ENCODE measurements at regions not wholly inside any gene's neighbourhood (a gene's known extent, or its start where the extent isn't known, plus 50 kb on each side); places are given as distances from the start of the nearest gene placed in this dataset.

DNA sequence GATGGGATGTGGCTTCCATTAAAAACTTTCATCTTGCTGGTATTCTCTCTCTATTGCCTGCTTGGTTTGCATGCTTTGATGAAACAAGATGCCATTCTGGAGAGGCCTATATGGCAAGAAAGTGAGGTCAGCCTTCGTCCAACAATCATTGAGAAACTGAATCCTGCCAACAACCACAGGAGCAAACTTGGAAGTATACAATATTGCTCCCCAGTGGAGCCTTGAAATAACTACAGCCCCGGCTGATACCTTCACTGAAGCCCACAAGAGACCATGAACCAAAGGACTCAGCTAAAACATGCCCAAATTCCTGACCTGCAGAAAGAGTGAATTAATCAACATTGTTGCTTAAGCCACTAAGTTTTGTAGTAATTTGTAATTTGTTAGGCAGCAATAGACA lies 82.5 kb upstream of the FGF14 start:
- Histone ChIP-seq H3K9ac (ENCODE audit: low read length) (no peak overlapping the region), H3K4me1 (ENCODE audit: control insufficient read depth, insufficient read depth, low read length) (no peaks in the 10 kb centered on the region), H3K36me3 (ENCODE audit: control insufficient read depth, insufficient read depth, low read length) (no peaks in the 10 kb centered on the region), H3K27me3 (ENCODE audit: control insufficient read depth, insufficient read depth, low read length) (no peaks in the 10 kb centered on the region), H3K9me3 (ENCODE audit: control insufficient read depth, insufficient read depth, low read depth, low read length) (no peaks in the 10 kb centered on the region), H3K27ac (ENCODE audit: low read depth, low read length) (no peak overlapping the region), H3K4me3 (ENCODE audit: low read depth, low read length) (no peak overlapping the region)

- no peaks in the 10 kb centered on the region for H3K4me1 ChIP-seq (ENCODE audit: control insufficient read depth, insufficient read depth, low read length)
- no peaks in the 10 kb centered on the region for H3K36me3 ChIP-seq (ENCODE audit: control insufficient read depth, insufficient read depth, low read length)
- H3K9ac ChIP-seq (ENCODE audit: low read length): no peak overlapping the region
- no peaks in the 10 kb centered on the region for H3K9me3 ChIP-seq (ENCODE audit: control insufficient read depth, insufficient read depth, low read depth, low read length)
- no peak overlapping the region for H3K4me3 ChIP-seq (ENCODE audit: low read depth, low read length)
- no peak overlapping the region for H3K27ac ChIP-seq (ENCODE audit: low read depth, low read length)
- H3K27me3 ChIP-seq (ENCODE audit: control insufficient read depth, insufficient read depth, low read length): no peaks in the 10 kb centered on the region
These were observed 70.8 kb upstream of the FGF14 start for GRCh38 chr13:102472650-102473049.

DNA sequence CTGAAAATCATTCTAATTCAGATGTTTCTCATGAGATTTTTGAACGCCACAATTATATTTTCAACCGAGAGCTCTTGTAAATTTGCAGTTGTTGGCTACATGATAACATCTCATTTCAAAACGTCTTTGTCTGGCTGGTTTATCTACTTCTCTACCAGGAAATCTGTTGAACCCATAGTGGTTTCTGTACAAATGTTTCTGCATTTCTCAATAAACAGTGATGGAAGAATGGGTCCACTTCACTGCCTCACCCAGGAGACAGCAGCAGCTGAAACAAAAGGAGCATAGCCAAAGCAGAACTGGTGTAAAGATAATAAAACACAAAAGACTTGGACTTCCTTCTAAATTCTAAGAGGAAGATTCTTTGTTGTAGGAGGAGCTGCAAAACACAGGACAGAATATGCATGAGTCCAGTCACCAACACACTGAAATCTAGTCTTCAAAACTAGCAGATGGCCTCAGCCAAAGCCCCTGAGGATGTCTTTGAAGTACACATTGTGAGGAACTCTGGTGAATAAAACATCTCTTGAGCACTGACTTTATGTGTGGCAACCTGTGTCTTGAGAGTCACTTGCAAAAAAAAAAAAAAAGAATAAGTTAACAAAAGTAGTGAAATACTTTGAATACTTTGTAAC lies 68.6 kb upstream of the FGF14 start:
- Histone ChIP-seq H3K36me3 (ENCODE audit: control insufficient read depth, insufficient read depth, low read length) (no peaks in the 10 kb centered on the region), H3K4me3 (ENCODE audit: low read depth, low read length) (no peak overlapping the region), H3K4me1 (ENCODE audit: control insufficient read depth, insufficient read depth, low read length) (no peaks in the 10 kb centered on the region), H3K9ac (ENCODE audit: low read length) (no peak overlapping the region), H3K9me3 (ENCODE audit: control insufficient read depth, insufficient read depth, low read depth, low read length) (no peaks in the 10 kb centered on the region), H3K27me3 (ENCODE audit: control insufficient read depth, insufficient read depth, low read length) (no peaks in the 10 kb centered on the region), H3K27ac (ENCODE audit: low read depth, low read length) (no peak overlapping the region)

DNA sequence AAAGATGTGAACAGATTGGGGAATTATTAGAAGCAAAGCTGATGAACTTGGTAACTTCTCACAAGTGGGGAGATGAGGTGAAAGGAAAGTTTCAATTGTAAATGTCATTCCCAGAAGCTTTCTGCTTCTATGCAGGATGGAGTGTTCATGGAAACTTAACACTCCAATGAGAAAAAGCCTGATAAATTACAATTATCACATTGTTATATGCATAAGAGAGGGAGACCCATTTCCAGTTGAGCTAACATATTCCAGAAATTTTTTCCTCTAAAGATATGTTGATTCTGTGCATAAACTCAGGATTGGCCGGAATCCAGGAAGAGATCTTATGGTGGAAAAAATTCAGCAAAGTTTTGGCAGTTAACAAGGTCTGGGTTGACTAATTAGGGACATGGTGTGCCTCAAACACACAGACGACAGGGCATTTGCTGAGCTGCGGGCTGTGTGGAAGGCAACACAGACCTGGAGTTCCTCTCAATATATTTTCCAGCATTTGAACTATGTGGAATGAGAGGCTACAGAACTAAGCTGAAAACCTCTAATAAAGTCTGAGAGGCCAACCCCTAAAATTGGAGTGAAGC lies 64.9 kb upstream of the FGF14 start:
- H3K36me3 ChIP-seq (ENCODE audit: control insufficient read depth, insufficient read depth, low read length): no peaks in the 10 kb centered on the region
- H3K27ac ChIP-seq (ENCODE audit: low read depth, low read length): no peak overlapping the region
- H3K4me3 ChIP-seq (ENCODE audit: low read depth, low read length): no peak overlapping the region
- no peaks in the 10 kb centered on the region for H3K9me3 ChIP-seq (ENCODE audit: control insufficient read depth, insufficient read depth, low read depth, low read length)
- no peaks in the 10 kb centered on the region for H3K4me1 ChIP-seq (ENCODE audit: control insufficient read depth, insufficient read depth, low read length)
- H3K9ac ChIP-seq (ENCODE audit: low read length): no peak overlapping the region
- no peaks in the 10 kb centered on the region for H3K27me3 ChIP-seq (ENCODE audit: control insufficient read depth, insufficient read depth, low read length)

DNA sequence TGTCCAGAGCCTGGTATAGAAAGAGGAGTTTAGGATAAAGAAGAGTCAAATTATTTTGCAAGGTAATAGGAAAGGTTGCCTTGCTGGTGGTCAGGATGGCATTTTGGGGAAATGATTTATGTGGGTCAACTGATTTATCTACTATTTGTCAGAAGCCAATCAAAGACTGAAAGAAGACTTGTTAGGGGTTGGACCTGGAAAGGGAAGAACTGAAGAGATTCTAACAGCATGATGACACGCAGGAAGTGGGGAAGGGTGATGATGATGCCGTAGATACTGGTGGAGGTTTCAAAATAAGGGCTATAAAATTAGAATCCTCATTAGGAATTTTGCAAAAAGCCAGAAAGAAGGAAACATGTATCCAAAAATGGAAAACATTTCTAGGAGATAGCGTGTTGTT lies 60.7 kb upstream of the FGF14 start:
- Histone ChIP-seq H3K4me1 (ENCODE audit: control insufficient read depth, insufficient read depth, low read length) (no peaks in the 10 kb centered on the region), H3K36me3 (ENCODE audit: control insufficient read depth, insufficient read depth, low read length) (no peaks in the 10 kb centered on the region), H3K27ac (ENCODE audit: low read depth, low read length) (no peak overlapping the region), H3K9ac (ENCODE audit: low read length) (no peak overlapping the region), H3K27me3 (ENCODE audit: control insufficient read depth, insufficient read depth, low read length) (no peaks in the 10 kb centered on the region; the same call in 1 of the 2 replicates), H3K4me3 (ENCODE audit: low read depth, low read length) (no peak overlapping the region), H3K9me3 (ENCODE audit: control insufficient read depth, insufficient read depth, low read depth, low read length) (no peaks in the 10 kb centered on the region)

- Histone ChIP-seq H3K9ac (ENCODE audit: low read length) (no peak overlapping the region), H3K9me3 (ENCODE audit: control insufficient read depth, insufficient read depth, low read depth, low read length) (no peaks in the 10 kb centered on the region), H3K4me1 (ENCODE audit: control insufficient read depth, insufficient read depth, low read length) (no peaks in the 10 kb centered on the region), H3K27ac (ENCODE audit: low read depth, low read length) (no peak overlapping the region), H3K4me3 (ENCODE audit: low read depth, low read length) (no peak overlapping the region), H3K36me3 (ENCODE audit: control insufficient read depth, insufficient read depth, low read length) (no peaks in the 10 kb centered on the region), H3K27me3 (ENCODE audit: control insufficient read depth, insufficient read depth, low read length) (no peaks in the 10 kb centered on the region; the same call in 1 of the 2 replicates)
These were observed 59.5 kb upstream of the FGF14 start for GRCh38 chr13:102461302-102461701.

- H3K36me3 ChIP-seq (ENCODE audit: control insufficient read depth, insufficient read depth, low read length): no peaks in the 10 kb centered on the region
- no peaks in the 10 kb centered on the region for H3K4me1 ChIP-seq (ENCODE audit: control insufficient read depth, insufficient read depth, low read length)
- no peak overlapping the region for H3K9ac ChIP-seq (ENCODE audit: low read length)
- no peaks in the 10 kb centered on the region for H3K9me3 ChIP-seq (ENCODE audit: control insufficient read depth, insufficient read depth, low read depth, low read length)
- H3K4me3 ChIP-seq (ENCODE audit: low read depth, low read length): no peak overlapping the region
- H3K27ac ChIP-seq (ENCODE audit: low read depth, low read length): no peak overlapping the region
- H3K27me3 ChIP-seq (ENCODE audit: control insufficient read depth, insufficient read depth, low read length): no peaks in the 10 kb centered on the region; the same call in 1 of the 2 replicates
These were observed 59.0 kb upstream of the FGF14 start for GRCh38 chr13:102460806-102461205.

- Histone ChIP-seq H3K4me3 (ENCODE audit: low read depth, low read length) (no peak overlapping the region), H3K27ac (ENCODE audit: low read depth, low read length) (no peak overlapping the region), H3K27me3 (ENCODE audit: control insufficient read depth, insufficient read depth, low read length) (no peaks in the 10 kb centered on the region), H3K9me3 (ENCODE audit: control insufficient read depth, insufficient read depth, low read depth, low read length) (no peaks in the 10 kb centered on the region), H3K4me1 (ENCODE audit: control insufficient read depth, insufficient read depth, low read length) (no peaks in the 10 kb centered on the region), H3K9ac (ENCODE audit: low read length) (no peak overlapping the region), H3K36me3 (ENCODE audit: control insufficient read depth, insufficient read depth, low read length) (no peaks in the 10 kb centered on the region)
These were observed 51.0 kb upstream of the FGF14 start for GRCh38 chr13:102452836-102453235.

All from HUES6 (cell line).